Calu3 (cell line): ENCODE measurements at regions not wholly inside any gene's neighbourhood (a gene's known extent, or its start where the extent isn't known, plus 50 kb on each side); places are given as distances from the start of the nearest gene placed in this dataset.
"Not testable (repeated sequence)": the region's sequence is repeated elsewhere in the genome, so short reads cannot be mapped to it uniquely, and the experiment has no call there.

ENCODE experiments used
- BruUV-seq: library from RNA; stranded (reverse); fragments of 400-500 nt; replicated peaks from 2 replicates; lab custom pipeline; 2021; lab: Mats Ljungman, UMichigan
- CTCF ChIA-PET: fragments of 300-600 bp; sonication (Branson Sonifier 250); formaldehyde crosslinking; loops from one replicate; lab custom pipeline; 2022; ENCODE audit warnings: antibody characterized with exemption; lab: Charles Lee
- DNase-seq: peaks from one replicate; pipeline ENCODE4 v3.0.0; 2022
- H3K27ac Mint-ChIP-seq: one replicate; pipeline ENCODE4 v1.8.0; 2022; ENCODE audit warnings: mixed read lengths; ENCODE audit not compliant: unreplicated experiment
- H3K27me3 Mint-ChIP-seq: one replicate; pipeline ENCODE4 v1.8.0; 2022; ENCODE audit warnings: mixed read lengths; ENCODE audit not compliant: unreplicated experiment
- H3K36me3 Mint-ChIP-seq: one replicate; pipeline ENCODE4 v1.8.0; 2022; ENCODE audit warnings: mild to moderate bottlenecking, moderate library complexity, mixed read lengths; ENCODE audit not compliant: insufficient read depth, unreplicated experiment
- H3K4me1 Mint-ChIP-seq: one replicate; pipeline ENCODE4 v1.8.0; 2022; ENCODE audit warnings: mild to moderate bottlenecking, low read depth, mixed read lengths; ENCODE audit not compliant: unreplicated experiment
- H3K4me3 Mint-ChIP-seq: one replicate; pipeline ENCODE4 v1.8.0; 2022; ENCODE audit warnings: mild to moderate bottlenecking, low read depth, moderate library complexity, mixed read lengths; ENCODE audit not compliant: unreplicated experiment
- H3K9me3 Mint-ChIP-seq: one replicate; pipeline ENCODE4 v1.8.0; 2022; ENCODE audit warnings: low read depth, mixed read lengths; ENCODE audit not compliant: unreplicated experiment
- CTCF ChIP-seq: fragments of 200-600 bp; IDR thresholded peaks from one replicate; pipeline ENCODE4 v1.8.0; 2022; ENCODE audit warnings: antibody characterized with exemption; ENCODE audit not compliant: unreplicated experiment
- intact Hi-C: fragments of 100-400 bp; cut with micrococcal nuclease; formaldehyde crosslinking; loops from one replicate; pipeline ENCODE4 v1.10.0; 2022; ENCODE audit not compliant: unreplicated experiment

- H3K4me3 Mint-ChIP-seq, result no peak overlapping the region
- DNase-seq, result no peak
- no peaks in the 10 kb centered on the region for H3K4me1 Mint-ChIP-seq
- no peak overlapping the region for H3K27ac Mint-ChIP-seq
- intact Hi-C loops, result no loop called here
- no peaks in the 10 kb centered on the region for H3K36me3 Mint-ChIP-seq
- CTCF ChIA-PET, result no interaction called here
- no peak for TF ChIP-seq CTCF
- no peaks in the 10 kb centered on the region for H3K27me3 Mint-ChIP-seq
- BruUV-seq, result no TSS peak
- H3K9me3 Mint-ChIP-seq, result peaks cover 6% of the 10 kb centered on the region
These were observed 1355.7 kb downstream of the BRINP3 start for GRCh38 chr1:189121941-189122340.

DNA sequence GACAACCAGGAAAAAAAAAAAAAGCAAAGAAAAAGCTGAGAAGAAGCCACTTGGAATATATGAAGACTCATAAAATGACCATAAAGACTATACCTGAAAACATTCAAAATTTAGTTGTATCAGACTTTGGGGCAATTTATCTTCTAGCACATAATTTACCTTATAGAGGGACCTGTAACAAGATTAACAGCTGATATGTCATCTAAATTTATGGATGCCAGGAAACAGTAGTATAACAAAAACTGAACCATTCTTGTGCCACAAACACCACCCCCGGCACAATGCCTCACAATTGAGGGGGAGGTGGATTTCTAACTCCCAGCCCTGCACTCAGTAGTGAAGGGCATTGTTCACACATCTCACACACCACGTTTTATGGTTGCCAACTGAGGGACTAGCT is 1352.0 kb downstream of the BRINP3 start:
- no peak for TF ChIP-seq CTCF
- Mint-ChIP-seq H3K27ac (no peak overlapping the region), H3K9me3 (peaks cover 6% of the 10 kb centered on the region), H3K36me3 (no peaks in the 10 kb centered on the region), H3K4me1 (no peaks in the 10 kb centered on the region), H3K4me3 (no peak overlapping the region), H3K27me3 (no peaks in the 10 kb centered on the region)
- CTCF ChIA-PET, result interaction anchor here (0.6 kb wide), 1 partner anchor 54 kb away, joined by 3 read pairs; no protein-coding TSS in a partner anchor
- intact Hi-C loops, result no loop called here
- no TSS peak for BruUV-seq
- DNase-seq, result no peak

GRCh38 chr1:189131576-189131975 is 1346.1 kb downstream of the BRINP3 start:
- no TSS peak for BruUV-seq
- intact Hi-C loops, result no loop called here
- no peak for TF ChIP-seq CTCF

GRCh38 chr1:189139748-189140147 is 1337.9 kb downstream of the BRINP3 start:
- CTCF ChIA-PET, DNase-seq, H3K27me3 Mint-ChIP-seq, H3K27ac Mint-ChIP-seq, H3K9me3 Mint-ChIP-seq, H3K4me1 Mint-ChIP-seq, BruUV-seq, H3K4me3 Mint-ChIP-seq, H3K36me3 Mint-ChIP-seq: not testable (repeated sequence)
- intact Hi-C loops, result loop anchor here (5.0 kb wide), 1 partner anchor 652 kb away; no protein-coding TSS in a partner anchor

More at GRCh38 chr1:189131576-189131975, 1346.1 kb downstream of the BRINP3 start:
- peaks cover 2% of the 10 kb centered on the region for H3K9me3 Mint-ChIP-seq
- CTCF ChIA-PET, result no interaction called here
- H3K27ac Mint-ChIP-seq, result no peak overlapping the region
- no peaks in the 10 kb centered on the region for H3K36me3 Mint-ChIP-seq
- H3K4me1 Mint-ChIP-seq, result no peaks in the 10 kb centered on the region
- no peaks in the 10 kb centered on the region for H3K27me3 Mint-ChIP-seq
- no peak overlapping the region for H3K4me3 Mint-ChIP-seq
- DNase-seq, result no peak

GRCh38 chr1:189141056-189141455 is 1336.6 kb downstream of the BRINP3 start:
- no peak overlapping the region for H3K27ac Mint-ChIP-seq
- H3K9me3 Mint-ChIP-seq, result no peaks in the 10 kb centered on the region
- H3K4me3 Mint-ChIP-seq, result no peak overlapping the region
- H3K36me3 Mint-ChIP-seq, result no peaks in the 10 kb centered on the region
- intact Hi-C loops, result loop anchor here (5.0 kb wide), 1 partner anchor 654 kb away; no protein-coding TSS in a partner anchor
- BruUV-seq, result no TSS peak
- CTCF ChIA-PET, result no interaction called here
- no peak for DNase-seq
- no peak for TF ChIP-seq CTCF
- no peaks in the 10 kb centered on the region for H3K4me1 Mint-ChIP-seq
- H3K27me3 Mint-ChIP-seq, result no peaks in the 10 kb centered on the region
